GM12872 (cell line): ENCODE measurements at regions not wholly inside any gene's neighbourhood (a gene's known extent, or its start where the extent isn't known, plus 50 kb on each side); places are given as distances from the start of the nearest gene placed in this dataset.

Experiments used
- TF ChIP-seq, protein P1 (sequence below): IDR thresholded peaks from 3 replicates; pipeline ENCODE4 v1.5.1; 2011; ENCODE audit warnings: low read depth, mild to moderate bottlenecking, low read length, moderate library complexity; ENCODE audit not compliant: insufficient read depth

DNA sequence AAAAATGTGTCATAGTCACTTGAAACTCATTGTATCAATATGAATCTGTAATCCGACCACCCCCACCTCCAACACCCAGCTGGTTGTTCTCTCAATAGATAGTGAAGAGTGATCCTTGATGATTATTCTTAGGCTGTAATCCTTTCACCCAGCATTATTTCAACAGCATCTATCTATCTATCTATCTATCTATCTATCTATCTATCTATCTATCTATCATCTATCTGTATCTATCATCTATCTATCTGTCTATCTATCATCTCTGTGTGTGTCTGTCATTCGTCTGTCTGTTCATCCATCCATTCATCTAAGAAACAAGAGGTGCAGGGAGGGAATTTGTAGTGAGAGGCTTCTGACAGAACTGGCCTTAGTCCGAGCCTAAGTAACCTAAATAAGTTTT, 78.7 kb upstream of the IGSF10 start:
- TF ChIP-seq, protein P1, sequence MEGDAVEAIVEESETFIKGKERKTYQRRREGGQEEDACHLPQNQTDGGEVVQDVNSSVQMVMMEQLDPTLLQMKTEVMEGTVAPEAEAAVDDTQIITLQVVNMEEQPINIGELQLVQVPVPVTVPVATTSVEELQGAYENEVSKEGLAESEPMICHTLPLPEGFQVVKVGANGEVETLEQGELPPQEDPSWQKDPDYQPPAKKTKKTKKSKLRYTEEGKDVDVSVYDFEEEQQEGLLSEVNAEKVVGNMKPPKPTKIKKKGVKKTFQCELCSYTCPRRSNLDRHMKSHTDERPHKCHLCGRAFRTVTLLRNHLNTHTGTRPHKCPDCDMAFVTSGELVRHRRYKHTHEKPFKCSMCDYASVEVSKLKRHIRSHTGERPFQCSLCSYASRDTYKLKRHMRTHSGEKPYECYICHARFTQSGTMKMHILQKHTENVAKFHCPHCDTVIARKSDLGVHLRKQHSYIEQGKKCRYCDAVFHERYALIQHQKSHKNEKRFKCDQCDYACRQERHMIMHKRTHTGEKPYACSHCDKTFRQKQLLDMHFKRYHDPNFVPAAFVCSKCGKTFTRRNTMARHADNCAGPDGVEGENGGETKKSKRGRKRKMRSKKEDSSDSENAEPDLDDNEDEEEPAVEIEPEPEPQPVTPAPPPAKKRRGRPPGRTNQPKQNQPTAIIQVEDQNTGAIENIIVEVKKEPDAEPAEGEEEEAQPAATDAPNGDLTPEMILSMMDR = no peak

DNA sequence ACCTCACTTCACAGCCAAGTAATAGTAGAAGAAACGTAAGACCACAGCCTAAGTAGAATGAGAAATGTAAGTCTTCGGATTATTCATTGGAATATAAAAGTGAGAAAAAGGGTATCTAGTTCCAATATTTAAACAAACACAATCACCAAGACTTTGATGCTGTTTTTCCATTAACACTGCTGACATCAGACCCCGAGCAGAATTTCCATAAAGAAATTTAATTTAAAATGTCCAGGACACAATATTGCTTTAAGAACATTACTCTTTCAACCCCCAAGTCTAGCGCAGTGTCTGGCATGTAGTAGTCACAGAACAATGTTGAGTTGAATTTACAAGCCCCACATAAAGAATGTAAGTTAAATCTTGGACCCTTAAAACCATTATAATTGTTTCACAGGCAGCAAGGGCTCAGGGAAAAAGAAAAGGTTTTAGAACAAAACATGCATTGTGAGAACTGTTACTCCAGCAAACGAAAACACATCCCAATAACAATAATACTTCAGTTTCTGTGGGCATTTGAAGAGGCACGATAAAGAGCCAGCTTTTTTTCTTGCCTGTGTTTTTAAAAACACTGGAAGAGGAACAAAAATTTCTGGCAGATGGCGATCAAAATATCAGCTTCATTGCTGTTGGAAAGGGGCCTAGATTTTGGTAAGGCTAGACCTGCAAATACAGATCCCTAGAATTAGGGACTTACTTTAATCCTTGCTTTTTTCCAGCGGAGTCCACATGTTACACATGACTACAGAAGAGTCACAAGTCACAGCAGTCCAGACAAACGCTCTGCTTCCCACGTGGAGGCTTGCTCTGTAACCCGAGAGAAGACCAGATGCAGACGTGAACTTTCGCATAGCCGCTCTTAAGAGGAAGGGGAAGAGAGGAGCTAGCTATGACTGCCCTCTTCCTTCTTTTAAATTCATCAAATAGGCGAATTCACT, 77.9 kb upstream of the IGSF10 start:
- TF ChIP-seq, protein P1 = no peak

DNA sequence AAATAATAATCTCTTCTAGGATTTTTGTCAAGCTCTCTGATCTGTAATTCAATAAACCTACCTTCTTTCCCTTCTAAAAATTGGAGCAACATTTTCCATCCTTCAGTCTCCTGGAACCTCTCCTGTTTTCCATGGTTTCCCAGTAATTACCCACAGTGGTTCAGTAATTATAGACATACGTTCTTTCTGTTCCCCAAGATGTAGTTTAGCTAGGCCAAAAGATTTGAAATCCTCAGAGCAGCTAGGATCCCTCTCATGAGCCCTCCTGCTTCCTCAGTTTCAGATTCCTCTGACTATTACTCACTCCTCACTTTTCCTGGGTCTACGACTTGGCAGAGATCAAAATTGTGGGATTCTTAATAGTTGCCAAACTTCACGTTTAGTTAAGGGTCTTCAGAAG, 76.9 kb upstream of the IGSF10 start:
- TF ChIP-seq, protein P1 = no peak

DNA sequence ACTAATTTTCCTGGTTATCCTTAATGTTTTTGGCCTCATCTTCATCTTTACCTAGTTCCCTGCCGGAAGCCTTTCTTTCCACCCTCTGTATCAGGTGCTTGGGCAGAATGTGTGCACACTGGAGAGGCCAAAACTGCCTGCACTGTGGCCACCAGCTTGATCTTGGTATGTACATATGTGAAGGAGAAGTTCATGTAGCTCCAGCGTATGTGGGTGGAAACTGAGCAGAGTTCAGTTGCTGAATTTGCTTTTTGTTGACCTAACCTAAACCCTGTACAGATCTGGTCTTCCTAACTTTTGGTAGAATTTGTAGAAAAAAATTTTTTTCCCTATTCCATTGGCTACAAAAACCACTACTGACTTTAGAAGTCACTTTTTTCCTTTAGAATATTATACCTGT, 65.9 kb upstream of the IGSF10 start:
- TF ChIP-seq, protein P1 = no peak

DNA sequence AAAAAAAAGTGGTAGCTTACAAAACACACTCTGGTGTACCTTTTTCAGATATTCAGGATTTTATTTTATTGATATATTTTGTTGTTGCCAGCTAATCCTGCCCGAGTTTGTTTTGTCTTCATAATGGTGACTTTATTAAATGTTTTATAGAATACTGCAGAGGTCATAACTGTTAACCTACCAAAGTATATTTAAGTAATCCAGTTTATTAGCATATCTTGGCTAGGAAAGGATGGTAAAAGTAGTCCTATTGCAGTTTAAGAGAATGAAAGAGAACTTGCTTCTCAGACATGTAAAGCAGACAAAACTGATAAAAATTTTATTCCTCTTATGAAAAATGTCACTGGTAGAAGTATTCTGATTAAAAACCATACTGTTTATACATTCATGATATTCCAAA, 59.2 kb upstream of the IGSF10 start:
- TF ChIP-seq, protein P1 = no peak
